Smooth muscle cell (in vitro differentiated cells): ENCODE measurements at regions not wholly inside any gene's neighbourhood (a gene's known extent, or its start where the extent isn't known, plus 50 kb on each side); places are given as distances from the start of the nearest gene placed in this dataset.

Source experiments
- DNase-seq: peaks from one replicate; lab custom pipeline; 2025; ENCODE audit not compliant: unreplicated experiment; lab: John Stamatoyannopoulos, UW
- H2AFZ ChIP-seq: fragments of 200-600 bp; sonication (generic); 2 replicates; pipeline ENCODE4 v1.6.0; 2016; ENCODE audit warnings: antibody characterized with exemption, low read depth, mild to moderate bottlenecking
- H3F3A ChIP-seq: fragments of 200-600 bp; sonication (generic); 2 replicates; pipeline ENCODE4 v1.6.0; 2017; ENCODE audit warnings: antibody characterized with exemption, low read depth
- H3K27ac ChIP-seq: fragments of 200-600 bp; sonication (generic); 2 replicates; pipeline ENCODE4 v1.5.1; 2016; ENCODE audit warnings: low read depth, mild to moderate bottlenecking
- H3K27me3 ChIP-seq: fragments of 200-600 bp; sonication (generic); 2 replicates; pipeline ENCODE4 v1.6.1; 2016; ENCODE audit warnings: low read depth, mild to moderate bottlenecking
- H3K36me3 ChIP-seq: fragments of 200-600 bp; sonication (generic); 2 replicates; pipeline ENCODE4 v1.5.1; 2016; ENCODE audit warnings: low read depth
- H3K4me1 ChIP-seq: fragments of 200-600 bp; sonication (generic); 2 replicates; pipeline ENCODE4 v1.5.1; 2016; ENCODE audit warnings: low read depth
- H3K4me2 ChIP-seq: fragments of 200-600 bp; sonication (generic); 2 replicates; pipeline ENCODE4 v1.6.0; 2016; ENCODE audit warnings: mild to moderate bottlenecking
- H3K4me3 ChIP-seq: fragments of 200-600 bp; sonication (generic); 2 replicates; pipeline ENCODE4 v1.5.1; 2016; ENCODE audit warnings: mild to moderate bottlenecking
- H3K79me2 ChIP-seq: fragments of 200-600 bp; sonication (generic); 2 replicates; pipeline ENCODE4 v1.6.0; 2016; ENCODE audit warnings: low read depth, mild to moderate bottlenecking
- H3K9ac ChIP-seq: fragments of 200-600 bp; sonication (generic); 2 replicates; pipeline ENCODE4 v1.6.0; 2016; ENCODE audit warnings: low read depth
- H3K9me3 ChIP-seq: fragments of 200-600 bp; sonication (generic); replicated peaks from 2 replicates; pipeline ENCODE4 v1.5.1; 2016; ENCODE audit warnings: low read depth
- H4K20me1 ChIP-seq: fragments of 200-600 bp; sonication (generic); 2 replicates; pipeline ENCODE4 v1.6.0; 2016; ENCODE audit warnings: low read depth
- CTCF ChIP-seq: fragments of 200-600 bp; sonication (generic); IDR thresholded peaks from 2 replicates; pipeline ENCODE4 v1.5.1; 2017; ENCODE audit warnings: borderline replicate concordance, mild to moderate bottlenecking, antibody characterized with exemption; ENCODE audit not compliant: insufficient read depth, poor library complexity, severe bottlenecking
- WGBS: methylation state at CpG from one replicate; pipeline ENCODE4 v1.1.7; 2016; ENCODE audit warnings: low lambda C conversion rate; 5-methylcytosine and 5-hydroxymethylcytosine counted together

GRCh38 chr15:95598251-95598855, 732.1 kb upstream of the NR2F2 start:
- Histone ChIP-seq H2AFZ (no peak overlapping the region), H3K36me3 (no peaks in the 10 kb centered on the region), H3K9ac (no peak overlapping the region), H3K27me3 (no peaks in the 10 kb centered on the region), H3K27ac (no peak overlapping the region), H3K79me2 (no peaks in the 10 kb centered on the region), H4K20me1 (no peaks in the 10 kb centered on the region), H3K4me3 (no peak overlapping the region), H3K9me3 (no peaks in the 10 kb centered on the region), H3K4me2 (no peak overlapping the region), H3K4me1 (peaks cover 5% of the 10 kb centered on the region), H3F3A (no peaks in the 10 kb centered on the region)
- DNase-seq, result no peak
- WGBS, result 89% methylated on average over 8 of the region's 8 CpGs
- TF ChIP-seq CTCF, result no peak

GRCh38 chr15:95600367-95600766, 730.1 kb upstream of the NR2F2 start:
- H3K79me2 ChIP-seq, result no peaks in the 10 kb centered on the region
- no peak overlapping the region for H3K4me2 ChIP-seq
- no peak overlapping the region for H3K27ac ChIP-seq
- H4K20me1 ChIP-seq, result no peaks in the 10 kb centered on the region
- no peaks in the 10 kb centered on the region for H3K9me3 ChIP-seq
- peaks cover 5% of the 10 kb centered on the region for H3K4me1 ChIP-seq
- no peak for TF ChIP-seq CTCF
- DNase-seq, result no peak
- no peak overlapping the region for H2AFZ ChIP-seq
- no peaks in the 10 kb centered on the region for H3K36me3 ChIP-seq
- H3K4me3 ChIP-seq, result no peak overlapping the region
- no peaks in the 10 kb centered on the region for H3F3A ChIP-seq
- no peak overlapping the region for H3K9ac ChIP-seq
- WGBS, result 97% methylated on average over 2 of the region's 2 CpGs
- H3K27me3 ChIP-seq, result no peaks in the 10 kb centered on the region

GRCh38 chr15:95600884-95601283, 729.6 kb upstream of the NR2F2 start:
- Histone ChIP-seq H3K27ac (no peak overlapping the region), H3K4me2 (no peak overlapping the region), H3K36me3 (no peaks in the 10 kb centered on the region), H3F3A (no peaks in the 10 kb centered on the region), H3K9ac (no peak overlapping the region), H3K4me3 (no peak overlapping the region), H3K9me3 (no peaks in the 10 kb centered on the region), H3K79me2 (no peaks in the 10 kb centered on the region), H2AFZ (no peak overlapping the region), H4K20me1 (no peaks in the 10 kb centered on the region), H3K27me3 (no peaks in the 10 kb centered on the region), H3K4me1 (peaks cover 5% of the 10 kb centered on the region)
- WGBS, result 98% methylated on average over 3 of the region's 3 CpGs
- no peak for TF ChIP-seq CTCF
- no peak for DNase-seq

GRCh38 chr15:95601525-95601924, 729.0 kb upstream of the NR2F2 start:
- DNase-seq, result no peak
- 95% methylated on average over 5 of the region's 5 CpGs for WGBS
- no peak for TF ChIP-seq CTCF

More at GRCh38 chr15:95601525-95601924, 729.0 kb upstream of the NR2F2 start:
- H4K20me1 ChIP-seq, result no peaks in the 10 kb centered on the region
- H3K9ac ChIP-seq, result no peak overlapping the region
- no peak overlapping the region for H2AFZ ChIP-seq
- H3K36me3 ChIP-seq, result no peaks in the 10 kb centered on the region
- no peaks in the 10 kb centered on the region for H3K27me3 ChIP-seq
- peaks cover 5% of the 10 kb centered on the region for H3K4me1 ChIP-seq
- no peaks in the 10 kb centered on the region for H3F3A ChIP-seq
- no peaks in the 10 kb centered on the region for H3K9me3 ChIP-seq
- H3K4me3 ChIP-seq, result no peak overlapping the region
- H3K27ac ChIP-seq, result no peak overlapping the region
- H3K4me2 ChIP-seq, result no peak overlapping the region
- no peaks in the 10 kb centered on the region for H3K79me2 ChIP-seq
